ENCODE measurements at regions not wholly inside any gene's neighbourhood (a gene's known extent, or its start where the extent isn't known, plus 50 kb on each side); places are given as distances from the start of the nearest gene placed in this dataset.

- DNase-seq (ENCODE audit: low spot score): no peak
- peaks cover 2% of the 10 kb centered on the region for H3K4me1 Mint-ChIP-seq
- no peaks in the 10 kb centered on the region for H3K36me3 Mint-ChIP-seq
- peaks cover 2% of the 10 kb centered on the region for H3K27me3 Mint-ChIP-seq (ENCODE audit: insufficient read depth, low read depth)
- Histone ChIP-seq H3K36me3 (no peaks in the 10 kb centered on the region), H3K4me2 (no peak overlapping the region), H3K27me3 (no peaks in the 10 kb centered on the region), H3F3A (ENCODE audit: low read depth) (no peaks in the 10 kb centered on the region), H3K9ac (no peak overlapping the region), H3K4me3 (no peak overlapping the region), H3K79me2 (ENCODE audit: low read depth) (no peaks in the 10 kb centered on the region), H3K27ac (no peak overlapping the region), H4K20me1 (ENCODE audit: low read depth) (no peaks in the 10 kb centered on the region), H2AFZ (replicated peaks) (no peak overlapping the region), H3K4me1 (no peaks in the 10 kb centered on the region), H3K9me3 (ENCODE audit: low read depth) (no peaks in the 10 kb centered on the region)
- no peaks in the 10 kb centered on the region for H3K9me3 Mint-ChIP-seq
- H3K27ac Mint-ChIP-seq: no peak overlapping the region
- H3K4me3 Mint-ChIP-seq: no peak overlapping the region
- TF ChIP-seq EZH2phosphoT487 (IDR thresholded peaks at IDR 0.05): no peak
- no peak for TF ChIP-seq EZH2 (IDR thresholded peaks at IDR 0.05)
- TF ChIP-seq CTCF (IDR thresholded peaks at IDR 0.05): no peak
These were observed 50.4 kb upstream of the YPEL5 start for GRCh38 chr2:30096451-30096850.

All from neural progenitor cell (in vitro differentiated cells).